ENCODE measurements at regions not wholly inside any gene's neighbourhood (a gene's known extent, or its start where the extent isn't known, plus 50 kb on each side); places are given as distances from the start of the nearest gene placed in this dataset.

DNA sequence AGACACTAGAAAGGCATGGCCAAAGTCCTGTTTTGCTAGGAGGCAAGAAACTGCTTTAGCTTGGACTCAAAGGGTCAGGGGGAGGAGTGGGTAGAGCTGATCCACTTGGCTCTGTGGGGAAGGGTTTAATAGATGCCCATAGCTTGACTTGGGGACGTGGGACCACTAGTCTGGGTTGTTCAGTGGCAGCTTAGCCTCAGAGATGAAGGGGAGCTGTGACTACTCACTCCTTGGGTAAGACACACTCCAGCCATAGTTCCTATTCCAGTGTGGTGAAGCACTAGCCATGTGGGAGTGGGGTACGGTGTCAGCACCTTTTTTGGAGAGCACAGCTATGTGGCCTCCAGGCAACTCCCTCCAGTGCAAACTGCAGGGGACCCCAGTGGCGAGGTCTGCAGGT lies 257.3 kb downstream of the TMEM121 start:
- TF ChIP-seq, protein P1, sequence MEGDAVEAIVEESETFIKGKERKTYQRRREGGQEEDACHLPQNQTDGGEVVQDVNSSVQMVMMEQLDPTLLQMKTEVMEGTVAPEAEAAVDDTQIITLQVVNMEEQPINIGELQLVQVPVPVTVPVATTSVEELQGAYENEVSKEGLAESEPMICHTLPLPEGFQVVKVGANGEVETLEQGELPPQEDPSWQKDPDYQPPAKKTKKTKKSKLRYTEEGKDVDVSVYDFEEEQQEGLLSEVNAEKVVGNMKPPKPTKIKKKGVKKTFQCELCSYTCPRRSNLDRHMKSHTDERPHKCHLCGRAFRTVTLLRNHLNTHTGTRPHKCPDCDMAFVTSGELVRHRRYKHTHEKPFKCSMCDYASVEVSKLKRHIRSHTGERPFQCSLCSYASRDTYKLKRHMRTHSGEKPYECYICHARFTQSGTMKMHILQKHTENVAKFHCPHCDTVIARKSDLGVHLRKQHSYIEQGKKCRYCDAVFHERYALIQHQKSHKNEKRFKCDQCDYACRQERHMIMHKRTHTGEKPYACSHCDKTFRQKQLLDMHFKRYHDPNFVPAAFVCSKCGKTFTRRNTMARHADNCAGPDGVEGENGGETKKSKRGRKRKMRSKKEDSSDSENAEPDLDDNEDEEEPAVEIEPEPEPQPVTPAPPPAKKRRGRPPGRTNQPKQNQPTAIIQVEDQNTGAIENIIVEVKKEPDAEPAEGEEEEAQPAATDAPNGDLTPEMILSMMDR (conservative IDR thresholded peaks at IDR 0.05; ENCODE audit: low read depth, low read length), result no peak
- TF ChIP-seq EZH2 (IDR thresholded peaks at IDR 0.05; ENCODE audit: borderline replicate concordance, low read depth, low read length, poor library complexity, severe bottlenecking), result no peak
